ENCODE measurements at regions not wholly inside any gene's neighbourhood (a gene's known extent, or its start where the extent isn't known, plus 50 kb on each side); places are given as distances from the start of the nearest gene placed in this dataset.
A peak's percentile ranks its signal among the peaks of the same experiment; 100 is the strongest.

GRCh38 chr5:56585999-56586691 is 229.2 kb upstream of the MAP3K1 start:
- DNase-seq, result peak; percentile 78

GRCh38 chr5:56585461-56585860 is 229.9 kb upstream of the MAP3K1 start:
- DNase-seq, result no peak

DNA sequence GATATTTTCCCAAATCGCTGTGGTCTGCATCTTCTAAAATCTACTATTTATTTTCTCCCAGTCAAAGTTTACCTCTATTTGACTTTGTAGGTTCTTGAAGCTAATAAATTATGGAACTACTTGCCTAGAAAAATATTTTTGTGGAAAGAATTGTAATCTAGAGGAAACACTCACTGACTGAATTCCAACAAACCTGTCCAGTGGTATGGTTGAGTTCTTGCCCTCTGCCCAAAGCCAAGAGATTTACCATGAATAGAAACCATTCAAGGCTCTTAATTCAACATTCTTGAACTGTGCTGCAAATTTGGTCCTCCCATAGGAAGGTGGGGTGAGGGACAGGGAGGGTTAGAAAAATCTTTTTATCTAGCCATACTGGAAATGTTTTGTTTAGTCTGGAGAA is 233.9 kb upstream of the MAP3K1 start:
- DNase-seq, result no peak

- DNase-seq, result no peak
Observed at GRCh38 chr5:56580864-56581263, 234.5 kb upstream of the MAP3K1 start.

GRCh38 chr5:56575821-56576220 is 239.5 kb upstream of the MAP3K1 start:
- no peak for DNase-seq

DNA sequence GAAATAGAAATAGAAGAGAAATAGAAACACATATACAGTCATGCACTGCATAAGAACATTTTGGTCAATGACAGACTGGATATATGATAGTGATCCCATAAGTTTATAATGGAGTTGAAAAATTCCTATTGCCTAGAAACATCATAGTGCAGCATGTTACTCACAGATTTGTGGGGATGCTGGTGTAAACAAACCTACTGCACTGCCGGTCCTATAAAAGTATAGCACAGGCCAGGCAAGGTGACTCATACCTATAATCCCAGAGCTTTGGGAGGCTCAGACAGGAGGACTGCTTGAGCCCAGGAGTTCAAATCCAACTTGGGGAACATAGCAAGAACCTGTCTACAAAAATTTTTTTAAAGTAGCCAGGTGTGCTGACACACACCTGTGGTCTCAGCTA is 240.6 kb upstream of the MAP3K1 start:
- no peak for DNase-seq

DNA sequence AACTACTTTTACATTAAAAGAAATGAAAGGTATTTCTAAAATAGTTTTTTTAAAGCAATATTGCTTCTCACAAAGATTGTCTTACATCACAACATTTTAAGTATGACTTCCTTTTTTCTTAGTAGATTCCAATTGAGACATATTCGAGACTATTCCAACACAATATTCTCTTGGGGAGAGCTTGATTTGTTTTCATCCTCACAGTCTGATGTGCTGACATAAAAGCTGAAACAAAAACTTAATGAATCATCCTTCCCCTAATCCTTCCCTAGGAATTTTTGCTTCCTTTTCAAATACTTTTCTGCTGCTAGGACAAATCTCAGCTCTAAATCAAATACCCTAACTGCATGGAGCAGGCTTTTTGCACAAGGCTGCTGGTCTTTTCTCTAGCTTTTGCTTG is 245.8 kb upstream of the MAP3K1 start:
- no peak for DNase-seq

GRCh38 chr5:56569076-56569475 is 246.3 kb upstream of the MAP3K1 start:
- DNase-seq, result no peak

DNA sequence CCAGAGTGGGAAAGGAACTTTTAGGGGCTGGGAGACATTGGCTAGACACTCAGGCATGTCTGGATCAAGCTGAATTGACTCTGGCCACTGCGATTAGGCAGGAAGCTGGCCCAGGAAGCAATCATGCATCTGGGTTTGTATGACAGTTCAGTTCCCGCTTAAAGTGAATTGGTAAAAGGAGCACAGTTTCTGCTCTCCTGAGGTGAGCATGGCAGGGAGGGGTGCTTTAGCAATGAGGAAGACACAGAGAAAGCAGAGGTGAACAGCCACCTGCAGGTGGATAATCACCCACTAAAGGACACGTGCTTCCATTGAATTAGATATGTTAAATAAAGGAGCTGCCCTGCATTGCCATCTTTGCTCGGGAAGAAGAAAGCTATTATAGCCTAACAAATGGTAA is 248.1 kb upstream of the MAP3K1 start:
- no peak for DNase-seq

- DNase-seq, result no peak
Observed at GRCh38 chr5:56566374-56567249, 248.7 kb upstream of the MAP3K1 start.

GRCh38 chr5:56565644-56566043 is 249.7 kb upstream of the MAP3K1 start:
- no peak for DNase-seq

DNA sequence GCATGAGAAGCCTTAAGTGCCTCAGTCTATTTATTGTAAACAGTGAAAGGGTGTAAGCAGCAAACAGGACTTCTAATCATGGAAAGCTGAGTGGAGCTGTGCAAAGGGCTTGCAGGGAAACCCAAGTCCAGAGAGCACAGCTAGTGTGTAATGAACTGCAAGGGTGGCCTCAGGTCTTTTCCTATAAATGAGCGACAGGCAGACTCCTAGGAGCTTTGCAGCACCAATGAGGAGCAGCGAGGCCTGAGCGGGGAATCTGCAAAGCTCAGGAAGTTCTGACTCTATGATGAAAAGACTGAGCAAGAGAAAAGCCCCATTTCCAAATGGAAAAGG is 250.1 kb upstream of the MAP3K1 start:
- DNase-seq, result peak; percentile 23

DNA sequence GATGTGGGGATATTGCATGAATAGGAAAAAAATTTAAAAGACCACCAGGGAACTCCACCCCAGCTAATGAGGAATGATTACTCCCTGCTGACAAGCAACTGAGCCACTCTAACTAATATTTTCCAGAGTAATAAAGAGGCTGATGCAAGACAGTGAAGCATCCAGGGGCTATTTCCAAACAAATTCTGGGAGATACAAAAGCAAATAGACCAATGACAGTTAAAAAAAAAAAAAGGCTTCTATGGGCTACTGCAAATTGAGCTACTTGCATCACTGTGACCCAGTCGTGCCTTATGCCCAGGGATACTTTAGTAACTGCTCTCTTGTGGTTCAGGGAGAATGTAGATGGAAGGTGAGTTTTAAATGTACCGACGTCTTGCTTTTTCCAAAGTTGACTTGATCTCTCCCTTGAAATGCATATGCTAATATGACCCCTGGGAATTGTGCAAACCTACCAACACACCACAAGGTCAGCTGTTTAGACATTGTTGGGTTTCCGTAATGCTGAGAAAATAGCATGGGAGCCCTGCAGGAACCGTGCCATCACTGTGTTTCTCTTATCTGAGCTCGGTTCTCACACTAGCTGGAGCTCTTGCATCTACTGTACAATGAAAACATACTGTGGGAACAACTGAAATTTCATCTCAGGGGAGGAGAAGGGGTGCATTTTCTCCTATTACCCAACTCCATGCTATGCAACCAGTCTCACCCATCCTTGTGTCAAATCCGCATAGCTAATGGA is 250.6 kb upstream of the MAP3K1 start:
- no peak for DNase-seq

DNA sequence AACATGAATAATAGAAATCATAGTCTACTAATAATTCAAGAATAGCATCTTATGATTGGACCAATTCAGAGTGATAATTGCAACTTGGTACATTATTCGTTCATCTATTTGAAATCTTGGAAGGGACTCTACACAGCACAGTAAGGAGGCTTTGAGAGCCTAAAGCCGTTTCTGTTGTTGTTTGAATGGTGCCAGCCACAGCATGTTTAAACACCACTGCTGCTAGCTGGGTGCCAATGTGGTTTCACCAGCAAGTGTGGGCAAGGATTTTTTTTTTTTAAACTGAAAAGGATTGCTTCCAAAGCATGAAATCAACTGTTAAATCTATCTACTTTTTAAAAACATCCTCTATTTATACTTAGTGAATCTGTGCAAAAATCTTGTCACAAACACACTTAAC is 253.9 kb upstream of the MAP3K1 start:
- DNase-seq, result no peak

- no peak for DNase-seq
Observed at GRCh38 chr5:56558131-56558745, 257.1 kb upstream of the MAP3K1 start.

- no peak for DNase-seq
Observed at GRCh38 chr5:56557198-56557597, 258.2 kb upstream of the MAP3K1 start.

DNA sequence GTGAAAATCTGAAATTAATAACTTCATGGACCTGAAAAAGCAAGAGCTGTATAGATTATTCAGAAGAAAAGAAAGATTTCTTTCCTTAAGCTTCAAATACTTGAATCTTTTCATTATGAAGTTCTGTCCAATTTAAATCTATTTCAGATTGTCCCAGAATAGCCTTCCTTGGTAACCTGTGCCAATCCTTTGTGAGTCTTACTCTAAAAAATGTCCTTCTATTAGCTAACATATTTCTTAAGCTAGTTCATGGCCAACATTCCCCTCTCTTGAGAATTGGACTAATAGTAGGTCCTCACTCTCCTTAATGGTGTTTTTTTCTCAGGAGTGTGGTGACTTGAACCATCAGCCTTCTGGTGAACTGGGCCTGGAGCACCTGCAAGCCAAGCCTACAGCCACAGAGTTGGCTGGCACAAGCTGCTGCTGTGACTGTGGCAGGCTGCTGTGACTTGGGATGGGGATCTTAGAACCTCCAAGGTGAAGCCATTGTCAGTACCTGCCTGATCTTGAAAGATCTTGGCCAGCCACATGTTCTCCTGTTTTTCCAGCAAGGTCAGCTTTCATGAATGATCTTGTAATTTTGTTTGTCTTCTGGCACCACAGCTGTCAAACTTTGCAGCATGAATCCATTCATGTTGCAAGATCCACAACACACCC is 262.6 kb upstream of the MAP3K1 start:
- no peak for DNase-seq

- DNase-seq, result no peak
Observed at GRCh38 chr5:56550227-56550626, 265.1 kb upstream of the MAP3K1 start.

- DNase-seq, result no peak
Observed at GRCh38 chr5:56549096-56549886, 266.1 kb upstream of the MAP3K1 start.

GRCh38 chr5:56545016-56545415 is 270.3 kb upstream of the MAP3K1 start:
- no peak for DNase-seq

DNA sequence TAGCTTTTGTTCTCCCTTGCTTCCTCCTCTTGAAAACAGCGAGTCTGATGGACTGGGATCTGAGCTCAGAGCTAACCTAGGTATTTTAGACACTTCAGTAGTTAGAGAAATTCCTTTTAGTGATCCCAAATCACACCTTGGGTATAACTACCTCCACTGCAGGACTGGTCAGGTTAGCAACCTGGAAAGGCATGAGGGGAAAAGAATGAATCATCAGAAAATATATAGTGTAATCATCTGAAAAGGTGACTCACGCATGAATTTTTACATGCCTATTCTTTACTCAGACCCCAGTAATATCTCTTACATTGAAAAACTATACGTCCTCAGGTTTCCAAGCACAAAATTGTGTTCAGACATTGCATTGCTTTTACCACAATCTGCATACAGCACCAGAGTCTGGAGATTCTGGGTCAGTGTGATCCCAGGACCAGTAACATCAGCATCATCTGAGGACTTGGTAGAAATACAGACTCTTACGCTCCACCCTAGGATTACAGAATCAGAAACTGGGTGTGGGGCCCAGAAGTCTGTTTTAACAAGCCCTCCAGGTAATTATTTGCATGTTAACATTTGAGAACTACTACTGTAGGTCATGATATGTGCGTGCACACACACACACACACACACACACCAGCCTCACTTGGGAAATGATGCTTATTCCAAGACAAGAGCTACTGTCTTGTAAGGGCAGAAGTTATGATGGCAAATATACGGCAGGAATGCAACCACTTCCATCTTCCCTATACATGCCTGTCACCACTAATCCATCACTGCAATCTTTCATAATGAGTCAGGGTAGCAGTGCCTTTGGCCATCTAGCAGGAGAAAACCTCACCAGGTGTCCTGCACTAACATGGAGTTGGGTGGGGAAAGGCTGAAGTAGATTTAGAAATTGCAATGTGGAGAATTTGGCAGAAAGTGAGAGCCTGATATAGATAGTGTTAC is 271.6 kb upstream of the MAP3K1 start:
- peak; percentile 21 for DNase-seq
